NB4 (cell line): ENCODE measurements at regions not wholly inside any gene's neighbourhood (a gene's known extent, or its start where the extent isn't known, plus 50 kb on each side); places are given as distances from the start of the nearest gene placed in this dataset.

ENCODE experiments used
- DNase-seq: peaks from one replicate; pipeline ENCODE4 v3.0.0; 2010; ENCODE audit warnings: low read depth
- H3K4me3 ChIP-seq: one replicate; pipeline ENCODE4 v1.5.1; 2011; ENCODE audit warnings: mild to moderate bottlenecking, low read depth, low read length, moderate library complexity
- CTCF ChIP-seq: IDR thresholded peaks from one replicate; pipeline ENCODE4 v1.5.1; 2012; ENCODE audit warnings: low read depth, low read length
- MYC ChIP-seq: IDR thresholded peaks from 2 replicates; pipeline ENCODE4 v1.6.1; 2011; ENCODE audit warnings: low read depth, low read length
- POLR2A ChIP-seq: IDR thresholded peaks from 2 replicates; pipeline ENCODE4 v1.6.1; 2011; ENCODE audit warnings: mild to moderate bottlenecking; ENCODE audit not compliant: insufficient read length; ENCODE audit errors: extremely low read depth
- TF ChIP-seq, protein P1 (sequence below): IDR thresholded peaks from 2 replicates; pipeline ENCODE4 v1.6.1; 2011; ENCODE audit warnings: low read depth, low read length

DNA sequence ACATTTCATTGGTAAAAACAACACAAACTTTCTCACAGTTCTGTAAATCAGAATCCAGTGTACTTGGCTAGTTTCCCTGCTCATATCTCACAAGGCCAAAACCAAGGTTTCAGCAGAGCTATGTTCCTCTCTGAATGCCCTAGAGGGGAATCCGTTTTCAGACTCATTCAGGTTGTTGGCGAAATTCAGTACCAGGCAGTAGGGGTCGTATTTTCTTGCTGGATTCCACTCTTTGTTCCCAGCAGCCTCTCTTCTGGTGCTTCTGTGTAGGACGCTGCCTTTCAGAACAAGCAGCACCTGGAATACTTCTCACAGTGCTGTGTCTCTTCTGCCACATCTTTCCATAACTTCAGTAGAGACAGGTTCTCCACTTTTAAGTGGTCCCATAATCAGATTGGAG, 351.9 kb downstream of the PCDH18 start:
- no peak for TF ChIP-seq CTCF
- no peak for TF ChIP-seq MYC
- TF ChIP-seq POLR2A = no peak
- TF ChIP-seq, protein P1, sequence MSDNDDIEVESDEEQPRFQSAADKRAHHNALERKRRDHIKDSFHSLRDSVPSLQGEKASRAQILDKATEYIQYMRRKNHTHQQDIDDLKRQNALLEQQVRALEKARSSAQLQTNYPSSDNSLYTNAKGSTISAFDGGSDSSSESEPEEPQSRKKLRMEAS = no peak
- no peak for DNase-seq
- H3K4me3 ChIP-seq = no peak overlapping the region

DNA sequence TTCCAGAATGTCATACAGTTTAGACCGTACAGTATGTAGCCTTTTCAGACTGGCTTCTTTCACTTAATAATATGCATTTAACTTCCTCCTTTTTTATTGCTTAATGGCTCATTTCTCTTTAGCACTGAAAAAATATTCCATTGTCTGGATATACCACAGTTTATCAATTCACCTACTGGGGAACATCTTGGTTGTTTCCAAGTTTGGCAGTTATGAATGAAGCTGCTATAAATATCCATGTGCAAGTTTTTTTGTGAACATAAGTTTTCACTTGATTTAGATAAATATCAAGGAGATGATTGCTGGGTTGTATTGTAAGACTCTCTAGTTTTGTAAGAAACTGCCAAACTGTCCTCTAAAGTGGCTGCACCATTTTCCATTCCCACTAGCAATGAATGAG, 375.5 kb downstream of the PCDH18 start:
- TF ChIP-seq CTCF = no peak
- no peak for TF ChIP-seq POLR2A
- TF ChIP-seq, protein P1 = no peak
- no peak for TF ChIP-seq MYC
- no peak overlapping the region for H3K4me3 ChIP-seq
- no peak for DNase-seq

DNA sequence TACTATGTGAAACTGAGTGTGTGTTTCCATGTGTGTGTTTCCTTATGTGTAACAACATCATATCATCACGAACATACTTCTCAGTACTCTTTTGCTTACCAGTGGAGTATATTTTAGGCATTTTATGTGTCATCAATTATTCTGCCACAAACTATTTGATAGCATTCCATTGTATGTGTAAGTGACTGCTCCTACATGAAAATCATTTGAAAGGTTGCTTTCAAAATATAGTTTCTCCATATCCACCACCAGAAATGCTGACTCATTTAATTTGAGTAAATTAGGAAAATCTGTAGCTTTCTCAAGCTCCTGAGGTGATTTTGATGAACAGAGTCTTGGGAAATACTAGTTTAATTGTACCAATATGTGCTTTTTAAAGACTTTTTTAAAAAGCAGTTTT, 376.2 kb downstream of the PCDH18 start:
- no peak for DNase-seq
- TF ChIP-seq, protein P1 = no peak
- TF ChIP-seq MYC (no peak), CTCF (no peak), POLR2A (no peak)
- H3K4me3 ChIP-seq = no peak overlapping the region

DNA sequence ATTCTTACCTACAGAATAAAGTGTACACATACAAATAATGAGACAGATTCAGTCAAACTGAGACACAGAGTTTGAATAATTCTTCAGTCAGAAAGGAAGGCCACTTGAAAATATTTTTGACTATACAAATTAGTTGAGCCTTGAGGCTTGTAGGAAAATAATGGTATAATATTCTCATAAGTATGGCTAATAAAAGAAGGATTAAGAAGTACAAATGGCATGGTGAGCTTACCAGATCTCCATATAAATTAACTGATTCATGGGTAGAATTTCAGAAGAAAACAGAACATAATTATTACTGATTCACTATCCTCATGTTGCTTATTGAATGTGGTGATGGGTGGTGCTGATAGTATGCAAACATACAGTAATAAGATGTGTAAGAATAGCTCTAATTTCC, 401.1 kb downstream of the PCDH18 start:
- TF ChIP-seq POLR2A (no peak), CTCF (no peak), MYC (no peak)
- TF ChIP-seq, protein P1 = no peak
- H3K4me3 ChIP-seq = no peak overlapping the region
- no peak for DNase-seq

GRCh38 chr4:137129845-137130244, 402.4 kb downstream of the PCDH18 start:
- H3K4me3 ChIP-seq = no peak overlapping the region
- DNase-seq = no peak
- TF ChIP-seq, protein P1 = no peak
- TF ChIP-seq POLR2A (no peak), MYC (no peak), CTCF (no peak)

DNA sequence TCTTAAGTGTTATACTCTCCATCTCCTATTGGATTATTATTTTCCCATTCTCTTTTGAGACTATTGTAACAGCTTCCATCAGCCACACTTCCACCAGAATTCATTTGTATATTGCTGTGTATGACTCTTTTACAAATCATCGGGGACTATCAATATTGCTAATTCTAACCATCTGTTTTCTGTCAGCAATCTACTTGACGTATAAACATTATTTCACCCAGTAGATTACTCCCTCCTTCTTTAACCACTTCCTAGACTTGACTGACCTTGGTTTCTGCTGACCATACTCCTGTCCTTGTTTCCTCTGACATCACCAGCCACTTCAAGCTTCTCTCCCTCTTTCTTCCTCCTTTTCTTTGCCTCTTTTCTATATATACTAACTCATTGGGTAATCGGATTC, 402.9 kb downstream of the PCDH18 start:
- DNase-seq = no peak
- H3K4me3 ChIP-seq = no peak overlapping the region
- TF ChIP-seq CTCF (no peak), POLR2A (no peak), MYC (no peak)
- TF ChIP-seq, protein P1 = no peak
